Mesendoderm (in vitro differentiated cells): ENCODE measurements at regions not wholly inside any gene's neighbourhood (a gene's known extent, or its start where the extent isn't known, plus 50 kb on each side); places are given as distances from the start of the nearest gene placed in this dataset.

Experiments
- DNase-seq: peaks from one replicate; pipeline ENCODE4 v3.0.0; 2013
- H2AK5ac ChIP-seq: 2 replicates; pipeline ENCODE4 v1.6.1; 2013; ENCODE audit warnings: low read length, inconsistent platforms
- H2BK120ac ChIP-seq: 2 replicates; pipeline ENCODE4 v1.6.1; 2013; ENCODE audit warnings: low read depth, mild to moderate bottlenecking, low read length, moderate library complexity, mixed read lengths
- H2BK15ac ChIP-seq: replicated peaks from 2 replicates; pipeline ENCODE4 v1.6.1; 2013; ENCODE audit warnings: low read depth, mild to moderate bottlenecking, moderate library complexity
- H2BK5ac ChIP-seq: 2 replicates; pipeline ENCODE4 v1.6.1; 2013; ENCODE audit warnings: low read length, inconsistent platforms
- H3K18ac ChIP-seq: 2 replicates; pipeline ENCODE4 v1.6.1; 2013; ENCODE audit warnings: mild to moderate bottlenecking, low read length, mixed read lengths
- H3K23ac ChIP-seq: one replicate; pipeline ENCODE4 v1.6.1; 2013; ENCODE audit warnings: low read length
- H3K27ac ChIP-seq: 2 replicates; pipeline ENCODE4 v1.5.1; 2013; ENCODE audit warnings: low read depth, mild to moderate bottlenecking, inconsistent platforms, low read length, moderate library complexity
- H3K27me3 ChIP-seq: 2 replicates; pipeline ENCODE4 v1.6.1; 2013; ENCODE audit warnings: low read length, control low read depth, mild to moderate bottlenecking, inconsistent platforms; ENCODE audit not compliant: insufficient read depth, poor library complexity
- H3K36me3 ChIP-seq: 2 replicates; pipeline ENCODE4 v1.6.1; 2013; ENCODE audit warnings: low read length, inconsistent platforms; ENCODE audit not compliant: control insufficient read depth, insufficient read depth
- H3K4ac ChIP-seq: one replicate; pipeline ENCODE4 v1.6.1; 2013; ENCODE audit warnings: low read depth, mild to moderate bottlenecking, low read length, moderate library complexity
- H3K4me1 ChIP-seq: 2 replicates; pipeline ENCODE4 v1.6.1; 2013; ENCODE audit warnings: low read depth, low read length, inconsistent platforms; ENCODE audit not compliant: control insufficient read depth
- H3K4me2 ChIP-seq: 2 replicates; pipeline ENCODE4 v1.6.1; 2013; ENCODE audit warnings: low read length
- H3K4me3 ChIP-seq: 2 replicates; pipeline ENCODE4 v1.5.1; 2013; ENCODE audit warnings: mild to moderate bottlenecking, low read length
- H3K56ac ChIP-seq: one replicate; pipeline ENCODE4 v1.6.1; 2013; ENCODE audit warnings: low read length
- H3K79me1 ChIP-seq: 2 replicates; pipeline ENCODE4 v1.6.1; 2013; ENCODE audit warnings: low read length, inconsistent platforms
- H3K79me2 ChIP-seq: 2 replicates; pipeline ENCODE4 v1.6.1; 2013; ENCODE audit warnings: mild to moderate bottlenecking, low read length; ENCODE audit not compliant: control insufficient read depth, insufficient read depth
- H3K9ac ChIP-seq: 2 replicates; pipeline ENCODE4 v1.6.1; 2013; ENCODE audit warnings: low read length, inconsistent platforms
- H4K5ac ChIP-seq: one replicate; pipeline ENCODE4 v1.6.1; 2013; ENCODE audit warnings: low read length
- H4K8ac ChIP-seq: one replicate; pipeline ENCODE4 v1.6.1; 2013; ENCODE audit warnings: low read depth, mild to moderate bottlenecking, control low read depth, low read length, moderate library complexity
- WGBS: extraction: QIAGEN DNeasy Blood & Tissue Kit; methylation state at CpG from one replicate; pipeline ENCODE4 v1.1.7; 2013; ENCODE audit warnings: low lambda C conversion rate, missing lambda C conversion rate; ENCODE audit not compliant: insufficient coverage; ENCODE audit errors: extremely low coverage; 5-methylcytosine and 5-hydroxymethylcytosine counted together

GRCh38 chr6:14380901-14381828 lies 263.6 kb downstream of the CD83 start:
- Histone ChIP-seq H3K4me1 (peaks cover 18% of the 10 kb centered on the region), H2BK5ac (no peak overlapping the region)

GRCh38 chr6:14381829-14382677 lies 264.5 kb downstream of the CD83 start:
- H3K79me2 ChIP-seq, result no peaks in the 10 kb centered on the region
- WGBS, result no CpG with 5 or more reads among the region's 10 CpGs
- no peak overlapping the region for H2BK15ac ChIP-seq
- H3K79me1 ChIP-seq, result no peaks in the 10 kb centered on the region
- no peaks in the 10 kb centered on the region for H3K36me3 ChIP-seq
- no peak for DNase-seq
- peak overlapping the region; percentile 90 for H3K18ac ChIP-seq
- no peak overlapping the region for H3K23ac ChIP-seq
- H3K27ac ChIP-seq, result no peak overlapping the region
- peak overlapping the region; percentile 46 for H3K56ac ChIP-seq
- H2BK120ac ChIP-seq, result peak overlapping the region; percentile 88
- H4K8ac ChIP-seq, result no peak overlapping the region
- no peak overlapping the region for H4K5ac ChIP-seq
- no peak overlapping the region for H3K9ac ChIP-seq
- no peak overlapping the region for H3K4me3 ChIP-seq
- no peak overlapping the region for H2AK5ac ChIP-seq
- no peak overlapping the region for H2BK5ac ChIP-seq
- no peaks in the 10 kb centered on the region for H3K27me3 ChIP-seq
- H3K4me1 ChIP-seq, result peaks cover 20% of the 10 kb centered on the region
- no peak overlapping the region for H3K4me2 ChIP-seq
- H3K4ac ChIP-seq, result no peak overlapping the region

More at GRCh38 chr6:14380901-14381828, 263.6 kb downstream of the CD83 start:
- Histone ChIP-seq H3K56ac (peak overlapping the region; percentile 69), H3K9ac (no peak overlapping the region), H3K27me3 (no peaks in the 10 kb centered on the region), H3K18ac (peak overlapping the region; percentile 70), H3K4ac (no peak overlapping the region), H4K8ac (no peak overlapping the region), H3K23ac (no peak overlapping the region), H3K4me2 (no peak overlapping the region), H2BK120ac (peak overlapping the region; percentile 88), H2AK5ac (no peak overlapping the region), H3K4me3 (no peak overlapping the region), H3K27ac (no peak overlapping the region), H4K5ac (no peak overlapping the region), H3K79me1 (no peaks in the 10 kb centered on the region), H3K79me2 (no peaks in the 10 kb centered on the region), H2BK15ac (peak overlapping the region; percentile 59), H3K36me3 (no peaks in the 10 kb centered on the region)
- WGBS, result no CpG with 5 or more reads among the region's 11 CpGs
- no peak for DNase-seq

GRCh38 chr6:14382678-14383236 lies 265.2 kb downstream of the CD83 start:
- Histone ChIP-seq H4K8ac (no peak overlapping the region), H3K23ac (no peak overlapping the region), H2BK15ac (no peak overlapping the region), H2BK5ac (no peak overlapping the region), H2AK5ac (no peak overlapping the region), H3K9ac (no peak overlapping the region), H3K79me2 (no peaks in the 10 kb centered on the region), H3K4me3 (no peak overlapping the region), H3K56ac (no peak overlapping the region), H3K27ac (no peak overlapping the region), H3K79me1 (no peaks in the 10 kb centered on the region), H3K27me3 (no peaks in the 10 kb centered on the region), H4K5ac (no peak overlapping the region), H3K4me1 (peaks cover 20% of the 10 kb centered on the region), H2BK120ac (no peak overlapping the region), H3K4ac (no peak overlapping the region), H3K4me2 (no peak overlapping the region), H3K18ac (peak overlapping the region; percentile 90), H3K36me3 (no peaks in the 10 kb centered on the region)
- WGBS, result no CpG with 5 or more reads among the region's 3 CpGs
- no peak for DNase-seq

GRCh38 chr6:14383393-14384174 lies 266.0 kb downstream of the CD83 start:
- no peak overlapping the region for H2BK15ac ChIP-seq
- WGBS, result no CpG with 5 or more reads among the region's 5 CpGs
- H2BK5ac ChIP-seq, result peak overlapping the region; percentile 82
- H3K27me3 ChIP-seq, result no peaks in the 10 kb centered on the region
- H2AK5ac ChIP-seq, result peak overlapping the region; percentile 32
- H3K27ac ChIP-seq, result peak overlapping the region; percentile 83
- peak overlapping the region; percentile 33 for H4K5ac ChIP-seq
- peak; percentile 88 for DNase-seq
- H3K56ac ChIP-seq, result peak overlapping the region; percentile 58
- H3K4me2 ChIP-seq, result no peak overlapping the region
- no peak overlapping the region for H3K4me3 ChIP-seq
- peaks cover 20% of the 10 kb centered on the region for H3K4me1 ChIP-seq
- H4K8ac ChIP-seq, result no peak overlapping the region
- H3K23ac ChIP-seq, result no peak overlapping the region
- H3K79me1 ChIP-seq, result no peaks in the 10 kb centered on the region
- no peak overlapping the region for H3K9ac ChIP-seq
- no peak overlapping the region for H2BK120ac ChIP-seq
- peak overlapping the region; percentile 70 for H3K18ac ChIP-seq
- no peaks in the 10 kb centered on the region for H3K79me2 ChIP-seq
- H3K36me3 ChIP-seq, result no peaks in the 10 kb centered on the region
- no peak overlapping the region for H3K4ac ChIP-seq

- Histone ChIP-seq H2AK5ac (no peak overlapping the region), H3K27ac (peak overlapping the region; percentile 83), H3K9ac (no peak overlapping the region), H2BK15ac (no peak overlapping the region), H3K23ac (no peak overlapping the region), H3K27me3 (no peaks in the 10 kb centered on the region), H4K5ac (no peak overlapping the region), H3K18ac (peak overlapping the region; percentile 70), H3K56ac (no peak overlapping the region), H3K4ac (no peak overlapping the region), H2BK5ac (peak overlapping the region; percentile 62), H4K8ac (no peak overlapping the region), H3K79me2 (no peaks in the 10 kb centered on the region), H3K4me3 (no peak overlapping the region), H3K4me1 (peaks cover 23% of the 10 kb centered on the region), H3K79me1 (no peaks in the 10 kb centered on the region), H2BK120ac (no peak overlapping the region), H3K4me2 (no peak overlapping the region), H3K36me3 (no peaks in the 10 kb centered on the region)
- DNase-seq, result no peak
- WGBS, result no CpG with 5 or more reads among the region's 6 CpGs
Observed at GRCh38 chr6:14384175-14384949, 266.8 kb downstream of the CD83 start.
